NT2/D1 (cell line): ENCODE measurements at regions not wholly inside any gene's neighbourhood (a gene's known extent, or its start where the extent isn't known, plus 50 kb on each side); places are given as distances from the start of the nearest gene placed in this dataset.

ENCODE experiments used
- DNase-seq: peaks from one replicate; pipeline ENCODE4 v3.0.0-alpha.2; 2011; ENCODE audit warnings: low read depth, low spot score
- H3K27me3 ChIP-seq: 2 replicates; pipeline ENCODE4 v1.6.0; 2011; ENCODE audit warnings: mild to moderate bottlenecking; ENCODE audit not compliant: insufficient read length, insufficient read depth
- H3K36me3 ChIP-seq: 2 replicates; pipeline ENCODE4 v1.6.1; 2011; ENCODE audit warnings: mild to moderate bottlenecking, low read length, mixed read lengths; ENCODE audit not compliant: insufficient read depth, insufficient read length
- H3K4me1 ChIP-seq: 2 replicates; pipeline ENCODE4 v1.5.1; 2011; ENCODE audit not compliant: insufficient read depth, insufficient read length
- H3K4me3 ChIP-seq: 2 replicates; pipeline ENCODE4 v1.5.1; 2011; ENCODE audit warnings: low read depth; ENCODE audit not compliant: insufficient read length
- H3K9ac ChIP-seq: 2 replicates; pipeline ENCODE4 v1.6.0; 2011; ENCODE audit warnings: low read depth; ENCODE audit not compliant: insufficient read length
- H3K9me3 ChIP-seq: 2 replicates; pipeline ENCODE4 v1.5.1; 2011; ENCODE audit warnings: mild to moderate bottlenecking, low read length; ENCODE audit not compliant: insufficient read depth
- SUZ12 ChIP-seq: IDR thresholded peaks from 2 replicates; pipeline ENCODE4 v1.6.1; 2011; ENCODE audit not compliant: insufficient read length, insufficient read depth; ENCODE audit errors: extremely low read depth
- YY1 ChIP-seq: IDR thresholded peaks from 2 replicates; pipeline ENCODE4 v1.6.1; 2011; ENCODE audit not compliant: insufficient read length, insufficient read depth
- ZNF274 ChIP-seq: IDR thresholded peaks from 2 replicates; pipeline ENCODE4 v1.6.1; 2011; ENCODE audit warnings: mild to moderate bottlenecking, low read depth, low read length

DNA sequence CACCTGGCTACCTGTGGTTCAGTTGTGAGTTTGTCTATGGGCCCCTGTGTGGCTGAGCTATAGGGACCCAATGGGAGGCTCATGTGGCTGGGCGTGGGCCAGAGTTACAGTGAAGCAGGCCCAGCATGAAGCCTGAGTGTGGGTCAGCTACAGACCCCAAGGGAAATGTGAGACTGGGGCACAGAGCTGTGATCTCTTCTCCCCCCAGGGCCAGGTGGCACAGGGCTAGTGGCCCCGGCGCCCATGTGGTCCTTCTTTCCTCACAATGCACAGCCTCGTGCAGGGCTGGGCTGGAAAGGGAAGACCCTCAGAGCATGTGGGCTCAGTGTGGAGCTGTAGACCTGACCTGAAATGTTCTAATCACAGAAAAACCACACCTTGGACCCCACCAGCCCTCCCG lies 71.6 kb upstream of the NECTIN1 start:
- Histone ChIP-seq H3K27me3 (peaks cover 50% of the 10 kb centered on the region), H3K4me1 (peaks cover 21% of the 10 kb centered on the region), H3K36me3 (no peaks in the 10 kb centered on the region), H3K9me3 (no peaks in the 10 kb centered on the region), H3K4me3 (no peak overlapping the region), H3K9ac (no peak overlapping the region)
- no peak for TF ChIP-seq YY1
- DNase-seq = no peak

DNA sequence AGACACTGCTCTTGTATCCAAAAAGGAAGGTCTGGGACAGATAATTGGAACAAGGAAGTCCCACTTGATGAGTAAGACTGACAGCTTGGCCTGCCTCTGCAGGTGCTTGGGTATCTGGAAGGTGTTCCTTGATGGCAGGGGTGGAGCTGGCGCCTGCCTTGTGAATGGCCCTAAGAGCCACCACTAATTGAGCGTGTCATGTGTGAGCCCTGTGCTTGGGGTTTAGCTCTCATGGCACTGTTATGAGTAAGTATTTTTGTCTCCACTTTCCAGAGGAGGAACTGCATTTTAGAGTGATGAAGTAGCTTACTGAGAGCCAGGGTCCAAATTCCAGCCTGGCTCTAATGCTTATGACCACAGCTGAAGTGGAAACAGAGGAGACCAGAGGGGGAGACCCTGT lies 71.2 kb upstream of the NECTIN1 start:
- H3K4me3 ChIP-seq = no peak overlapping the region
- DNase-seq = no peak
- no peaks in the 10 kb centered on the region for H3K9me3 ChIP-seq
- TF ChIP-seq YY1 (no peak), ZNF274 (no peak), SUZ12 (no peak)
- H3K36me3 ChIP-seq = no peaks in the 10 kb centered on the region
- H3K9ac ChIP-seq = no peak overlapping the region
- peaks cover 55% of the 10 kb centered on the region for H3K27me3 ChIP-seq
- peaks cover 25% of the 10 kb centered on the region for H3K4me1 ChIP-seq

DNA sequence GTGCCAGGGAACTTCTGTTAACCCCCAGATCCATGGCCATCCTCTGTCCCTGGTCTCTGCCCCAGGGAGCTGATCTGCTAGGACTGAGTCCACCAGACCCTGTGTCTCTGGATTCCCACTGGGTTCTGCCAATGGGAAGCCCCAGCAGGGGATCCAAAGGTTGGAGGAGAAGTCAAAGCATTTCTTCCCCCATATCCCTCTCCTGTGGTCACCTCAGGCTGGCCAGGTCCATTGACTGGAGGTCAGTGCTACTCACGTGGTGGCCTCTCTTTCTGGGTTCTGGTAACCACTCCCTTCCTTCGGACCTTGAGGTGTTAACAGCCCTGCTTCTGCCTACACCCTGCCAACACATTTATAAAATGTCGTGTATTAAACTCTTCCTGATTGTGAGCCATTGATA lies 69.7 kb upstream of the NECTIN1 start:
- H3K27me3 ChIP-seq = peaks cover 69% of the 10 kb centered on the region
- H3K4me1 ChIP-seq = peaks cover 32% of the 10 kb centered on the region
- TF ChIP-seq SUZ12 (no peak), YY1 (no peak)

DNA sequence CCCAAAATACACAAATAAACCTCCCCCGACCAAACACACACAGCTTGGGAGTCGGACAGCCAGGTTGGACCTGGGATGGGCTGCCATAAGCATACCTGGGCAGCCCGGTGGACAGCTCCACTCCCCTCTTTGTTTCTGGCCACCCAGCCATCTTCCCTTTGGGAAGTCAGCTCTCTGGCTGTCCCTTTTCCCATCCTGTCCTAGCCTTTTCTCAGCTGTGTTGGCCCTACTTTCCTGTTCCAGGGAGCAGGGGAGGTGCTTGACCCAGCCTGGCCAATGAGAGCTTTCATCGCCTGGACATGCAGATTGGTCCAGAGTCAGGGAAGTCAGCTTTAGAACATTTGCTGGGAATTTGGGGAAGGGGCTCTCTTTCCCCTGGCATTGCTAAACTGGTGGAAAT lies 68.7 kb upstream of the NECTIN1 start:
- Histone ChIP-seq H3K4me1 (peaks cover 38% of the 10 kb centered on the region), H3K36me3 (no peaks in the 10 kb centered on the region), H3K27me3 (peaks cover 69% of the 10 kb centered on the region), H3K9me3 (no peaks in the 10 kb centered on the region), H3K4me3 (no peak overlapping the region), H3K9ac (no peak overlapping the region)
- no peak for DNase-seq
- TF ChIP-seq YY1 (no peak), SUZ12 (no peak), ZNF274 (no peak)

More for the DNA sequence above, 69.7 kb upstream of the NECTIN1 start:
- Histone ChIP-seq H3K36me3 (no peaks in the 10 kb centered on the region), H3K4me3 (no peak overlapping the region), H3K9ac (no peak overlapping the region), H3K9me3 (no peaks in the 10 kb centered on the region)
- no peak for DNase-seq

DNA sequence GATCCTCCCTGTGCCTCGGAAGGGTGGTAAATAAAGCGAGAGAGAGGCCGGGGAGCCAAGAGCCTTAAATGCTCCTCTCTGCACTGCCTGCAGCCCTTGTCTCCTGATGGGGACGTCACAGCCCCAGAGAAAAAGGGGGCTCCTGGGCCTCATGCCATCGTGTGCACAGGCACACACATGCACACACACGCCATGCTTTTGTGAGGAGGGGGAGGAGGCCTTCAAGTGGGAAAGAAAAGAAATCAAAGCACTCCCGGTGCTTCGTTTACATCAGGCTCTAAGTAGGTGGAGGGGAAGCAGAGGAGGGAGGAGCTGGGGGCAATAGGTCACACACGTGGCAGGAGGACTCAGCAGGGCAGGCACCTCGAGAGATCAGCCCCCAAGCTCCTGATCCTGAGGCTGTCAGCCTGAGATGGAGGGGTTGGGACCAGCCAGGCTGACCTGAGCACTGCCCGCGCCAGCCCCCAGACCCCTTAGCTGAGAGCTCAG lies 68.2 kb upstream of the NECTIN1 start:
- no peak for TF ChIP-seq ZNF274
- no peak for TF ChIP-seq SUZ12
- no peak for TF ChIP-seq YY1

DNA sequence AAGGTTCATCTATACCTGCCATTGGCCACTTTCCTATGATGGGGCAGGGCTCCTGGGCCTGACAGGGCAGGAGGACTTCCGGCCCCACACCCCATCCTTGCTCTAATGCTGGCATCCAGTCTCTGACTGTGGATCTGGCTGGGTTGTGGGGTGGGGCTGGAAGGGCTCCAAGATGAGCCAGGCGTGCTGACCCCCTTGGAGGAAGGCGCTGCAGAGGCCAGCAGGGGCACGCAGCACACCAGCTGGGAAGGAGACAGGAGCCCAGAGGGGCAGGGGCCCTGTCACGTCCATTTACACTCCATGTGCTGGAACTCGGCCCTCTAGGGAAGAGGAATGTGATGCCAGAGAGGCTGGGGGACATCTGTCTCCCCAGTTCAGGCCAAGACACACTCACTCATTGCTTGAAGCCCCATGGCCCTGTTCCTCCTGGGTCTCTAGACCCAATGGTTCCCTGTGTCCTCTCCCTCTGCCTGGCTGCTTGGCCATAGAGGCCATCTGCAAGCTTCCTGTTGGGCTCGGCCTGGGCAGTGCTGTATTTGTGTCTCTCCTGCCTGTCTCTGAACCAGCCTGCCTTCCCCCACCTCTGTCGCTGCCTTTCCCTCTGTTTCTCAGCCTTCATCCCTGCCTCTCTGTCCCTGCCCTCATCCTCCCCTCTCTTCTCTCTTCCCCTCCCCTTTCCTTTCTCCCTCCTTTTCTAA lies 67.5 kb upstream of the NECTIN1 start:
- Histone ChIP-seq H3K36me3 (no peaks in the 10 kb centered on the region), H3K27me3 (peaks cover 63% of the 10 kb centered on the region), H3K4me3 (no peak overlapping the region), H3K9me3 (no peaks in the 10 kb centered on the region), H3K4me1 (peaks cover 37% of the 10 kb centered on the region), H3K9ac (peak overlapping the region; percentile 1)
- no peak for DNase-seq
- TF ChIP-seq SUZ12 = no peak
- TF ChIP-seq YY1 = no peak
- TF ChIP-seq ZNF274 = no peak

More for the DNA sequence above, 68.2 kb upstream of the NECTIN1 start:
- Histone ChIP-seq H3K9ac (peak overlapping the region; percentile 50), H3K4me1 (peaks cover 35% of the 10 kb centered on the region), H3K27me3 (peaks cover 69% of the 10 kb centered on the region), H3K4me3 (no peak overlapping the region), H3K9me3 (no peaks in the 10 kb centered on the region), H3K36me3 (no peaks in the 10 kb centered on the region)
- DNase-seq = no peak

DNA sequence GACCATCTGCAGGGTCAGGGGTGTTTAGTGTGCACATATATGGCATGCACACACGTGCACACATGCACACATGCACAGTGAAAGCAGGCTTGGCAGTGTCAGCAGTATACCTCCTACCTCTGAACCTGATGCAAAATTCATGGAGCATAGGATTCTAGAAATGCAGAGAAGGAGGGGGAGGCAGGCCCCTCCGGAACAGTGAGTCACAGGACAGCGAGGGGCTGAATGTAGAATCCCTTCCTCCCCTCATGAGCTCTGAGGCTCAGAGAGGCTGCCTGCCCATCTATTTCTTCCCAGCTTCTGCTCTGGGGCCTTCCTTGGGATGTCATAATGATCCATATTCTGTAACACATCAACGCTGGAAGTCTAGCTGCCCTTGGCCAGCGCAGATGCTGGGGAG lies 66.7 kb upstream of the NECTIN1 start:
- Histone ChIP-seq H3K4me1 (peaks cover 43% of the 10 kb centered on the region), H3K27me3 (peaks cover 55% of the 10 kb centered on the region)

More for the DNA sequence above, 66.7 kb upstream of the NECTIN1 start:
- TF ChIP-seq YY1 (no peak), SUZ12 (no peak)
- H3K9me3 ChIP-seq = no peaks in the 10 kb centered on the region
- no peak for DNase-seq
- H3K9ac ChIP-seq = no peak overlapping the region
- no peaks in the 10 kb centered on the region for H3K36me3 ChIP-seq
- H3K4me3 ChIP-seq = no peak overlapping the region
